ENCODE measurements at regions not wholly inside any gene's neighbourhood (a gene's known extent, or its start where the extent isn't known, plus 50 kb on each side); places are given as distances from the start of the nearest gene placed in this dataset.

GRCh38 chr1:221291113-221291512 is 411.9 kb downstream of the HLX start:
- H3K9me3 ChIP-seq (replicated peaks; ENCODE audit: control insufficient read depth, insufficient read depth, low read length) = no peaks in the 10 kb centered on the region
- no peaks in the 10 kb centered on the region for H3K9me1 ChIP-seq (replicated peaks; ENCODE audit: control insufficient read depth, extremely low read depth, insufficient read depth, low read length)
- no peak overlapping the region for H3K4me3 ChIP-seq (replicated peaks in 1 of 3; ENCODE audit: insufficient read depth in 1 of 3, low read depth in 1 of 3, low read length in 3 of 3)
- BruUV-seq (replicated peaks) = no TSS peak
- H3K9ac ChIP-seq (replicated peaks; ENCODE audit: extremely low read depth, insufficient read depth, low read length) = no peak overlapping the region
- no peak overlapping the region for H2AFZ ChIP-seq (ENCODE audit: low read depth, low read length)
- intact Hi-C loops (cut with micrococcal nuclease) = no loop called here
- TF ChIP-seq POLR2A (IDR thresholded peaks at IDR 0.05; ENCODE audit: low read depth, low read length) = no peak
- no peak for TF ChIP-seq GATA2 (IDR thresholded peaks at IDR 0.05; ENCODE audit: insufficient read depth, insufficient read length, low read depth, low read length)
- TF ChIP-seq CTCF (IDR thresholded peaks at IDR 0.05; ENCODE audit: extremely low read depth in 1 of 2, insufficient read depth in 1 of 2, low read depth in 1 of 2, low read length in 2 of 2) = no peak
- no peak for TF ChIP-seq FOS (IDR thresholded peaks at IDR 0.05; ENCODE audit: borderline replicate concordance, insufficient read depth, low read length)
- TF ChIP-seq POLR2AphosphoS5 (IDR thresholded peaks at IDR 0.05; ENCODE audit: insufficient read depth, low read depth, low read length) = no peak
- TF ChIP-seq MYC (IDR thresholded peaks at IDR 0.05; ENCODE audit: low read depth, low read length) = no peak
- TF ChIP-seq MAX (IDR thresholded peaks at IDR 0.05; ENCODE audit: insufficient read depth, insufficient read length) = no peak
- TF ChIP-seq EZH2 (IDR thresholded peaks at IDR 0.05; ENCODE audit: borderline replicate concordance, low read depth, low read length, severe bottlenecking) = no peak
- no peak for TF ChIP-seq JUN (IDR thresholded peaks at IDR 0.05; ENCODE audit: borderline replicate concordance, insufficient read depth, insufficient read length, low read depth)
- DNase-seq (ENCODE audit: low read depth, low spot score) (no peak), FAIRE-seq (no peak)
- H3K4me1 ChIP-seq (ENCODE audit: control insufficient read depth, extremely low read depth, insufficient read depth, low read length) = no peaks in the 10 kb centered on the region
- dilution Hi-C loops (cut with MboI; ENCODE audit: extremely low pct_ligation_motif_present, low sequenced_read_pairs) = no loop called here
- H3K27ac ChIP-seq (ENCODE audit: insufficient read depth, low read depth, low read length) = no peak overlapping the region
- H3K4me2 ChIP-seq (ENCODE audit: insufficient read depth, low read length) = no peak overlapping the region
- ChIA-PET POLR2A (no interaction called here), CTCF (interaction anchor here (1.8 kb wide), 2 partner anchors 14 to 27 kb away, joined by 5 to 7 read pairs; no protein-coding TSS in a partner anchor)
- H4K20me1 ChIP-seq (replicated peaks; ENCODE audit: control insufficient read depth, extremely low read depth, insufficient read depth, low read length) = no peaks in the 10 kb centered on the region
- H3K27me3 ChIP-seq (ENCODE audit: control insufficient read depth in 2 of 2, insufficient read depth in 2 of 2, low read length in 2 of 2) = no peaks in the 10 kb centered on the region
- H3K36me3 ChIP-seq (ENCODE audit: control insufficient read depth in 2 of 2, extremely low read depth in 1 of 2, insufficient read depth in 2 of 2, low read length in 2 of 2) = no peaks in the 10 kb centered on the region
- H3K79me2 ChIP-seq (ENCODE audit: control insufficient read depth, insufficient read depth, low read length) = no peaks in the 10 kb centered on the region
